ENCODE measurements at regions not wholly inside any gene's neighbourhood (a gene's known extent, or its start where the extent isn't known, plus 50 kb on each side); places are given as distances from the start of the nearest gene placed in this dataset.

- Histone ChIP-seq H3K4me3 (replicated peaks; ENCODE audit: low read depth, low read length) (no peak overlapping the region), H3K36me3 (ENCODE audit: control insufficient read depth, insufficient read depth, low read length) (no peaks in the 10 kb centered on the region), H3K27me3 (replicated peaks; ENCODE audit: control insufficient read depth, insufficient read depth, low read length) (no peaks in the 10 kb centered on the region; the same call in 1 of the 2 replicates)
- no peak for TF ChIP-seq CTCF (IDR thresholded peaks at IDR 0.05; ENCODE audit: insufficient read depth, low read length, poor library complexity, severe bottlenecking)
- DNase-seq (ENCODE audit: extremely low read depth, insufficient read length): no peak
Measured at GRCh38 chr20:6715401-6715941, 52.0 kb upstream of the BMP2 start.

- no peak for DNase-seq (ENCODE audit: extremely low read depth, insufficient read length)
- TF ChIP-seq CTCF (IDR thresholded peaks at IDR 0.05; ENCODE audit: insufficient read depth, low read length, poor library complexity, severe bottlenecking): no peak
- no peak overlapping the region for H3K4me3 ChIP-seq (replicated peaks; ENCODE audit: low read depth, low read length)
- no peaks in the 10 kb centered on the region for H3K36me3 ChIP-seq (ENCODE audit: control insufficient read depth, insufficient read depth, low read length)
- no peaks in the 10 kb centered on the region; the same call in 1 of the 2 replicates for H3K27me3 ChIP-seq (replicated peaks; ENCODE audit: control insufficient read depth, insufficient read depth, low read length)
Measured at GRCh38 chr20:6714279-6714711, 53.2 kb upstream of the BMP2 start.

DNA sequence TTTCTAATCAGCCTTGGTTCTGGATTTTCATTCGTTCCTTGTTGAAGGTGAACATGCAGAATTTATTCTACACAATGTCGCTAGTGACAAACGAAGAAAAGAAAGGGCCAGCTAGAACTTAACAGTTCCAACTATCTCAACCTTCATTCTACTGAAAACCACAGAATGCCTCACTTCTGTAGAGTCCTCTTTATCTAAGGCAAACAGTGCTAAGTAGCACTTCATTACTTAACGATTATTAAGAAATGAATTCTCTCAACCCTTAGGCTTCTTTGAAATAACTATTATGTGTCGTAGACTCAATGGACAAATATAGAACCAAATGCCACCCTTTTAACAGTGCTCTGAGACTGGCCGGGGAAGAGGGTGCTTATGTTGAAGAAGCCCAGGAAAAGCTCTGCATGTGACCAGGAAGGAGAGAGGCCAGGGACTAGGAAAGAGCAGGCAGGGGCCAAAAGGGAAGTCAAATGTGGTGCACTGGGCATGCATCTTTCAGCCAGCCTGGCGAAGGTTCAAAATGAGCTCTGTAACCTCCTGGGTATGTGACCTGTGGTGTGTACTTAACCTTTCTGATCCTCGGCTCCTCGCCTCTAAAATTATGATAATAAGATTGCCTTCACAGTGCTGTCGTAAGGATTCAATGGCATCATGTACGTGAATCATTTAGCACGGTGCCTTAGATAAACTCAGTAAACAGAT is 55.4 kb upstream of the BMP2 start:
- DNase-seq (ENCODE audit: extremely low read depth, insufficient read length): no peak
- Histone ChIP-seq H3K27me3 (replicated peaks; ENCODE audit: control insufficient read depth, insufficient read depth, low read length) (no peaks in the 10 kb centered on the region; the same call in 1 of the 2 replicates), H3K36me3 (ENCODE audit: control insufficient read depth, insufficient read depth, low read length) (no peaks in the 10 kb centered on the region), H3K4me3 (replicated peaks; ENCODE audit: low read depth, low read length) (no peak overlapping the region)
- TF ChIP-seq CTCF (IDR thresholded peaks at IDR 0.05; ENCODE audit: insufficient read depth, low read length, poor library complexity, severe bottlenecking): no peak

DNA sequence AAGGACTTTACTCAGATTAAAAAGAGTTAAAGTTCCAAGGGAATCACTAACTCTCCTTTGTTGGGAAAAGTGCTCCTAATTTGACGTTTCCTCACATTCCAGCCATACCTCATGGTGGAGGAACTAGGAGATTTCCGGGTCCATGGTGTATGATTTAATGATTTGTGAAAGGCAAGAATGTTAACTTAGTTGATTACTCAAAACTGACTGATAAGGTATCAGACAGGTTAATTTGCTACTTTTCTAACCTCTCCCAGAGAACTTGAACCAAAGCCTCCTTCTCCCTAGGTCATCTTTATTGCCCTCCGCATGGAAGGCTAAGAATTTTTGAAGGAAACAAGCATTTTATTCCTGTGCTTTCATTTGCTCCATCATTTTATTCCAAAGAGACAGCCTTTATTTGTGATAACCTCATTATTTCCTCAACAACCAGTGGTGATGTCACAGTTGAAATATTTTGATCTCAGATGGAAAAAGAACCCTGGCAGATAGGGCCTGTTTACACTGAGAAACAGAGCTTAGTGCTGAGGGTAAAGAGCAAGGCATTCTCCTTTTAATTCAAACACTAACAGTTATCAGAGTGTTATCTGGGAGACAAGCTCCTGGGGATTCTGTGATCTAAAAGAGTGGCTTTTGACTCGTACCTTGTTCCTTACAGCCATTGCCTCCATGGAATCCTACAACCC is 57.4 kb upstream of the BMP2 start:
- Histone ChIP-seq H3K27me3 (replicated peaks; ENCODE audit: control insufficient read depth, insufficient read depth, low read length) (no peaks in the 10 kb centered on the region; the same call in 1 of the 2 replicates), H3K36me3 (ENCODE audit: control insufficient read depth, insufficient read depth, low read length) (no peaks in the 10 kb centered on the region), H3K4me3 (replicated peaks; ENCODE audit: low read depth, low read length) (no peak overlapping the region)
- TF ChIP-seq CTCF (IDR thresholded peaks at IDR 0.05; ENCODE audit: insufficient read depth, low read length, poor library complexity, severe bottlenecking): no peak
- no peak for DNase-seq (ENCODE audit: extremely low read depth, insufficient read length)

DNA sequence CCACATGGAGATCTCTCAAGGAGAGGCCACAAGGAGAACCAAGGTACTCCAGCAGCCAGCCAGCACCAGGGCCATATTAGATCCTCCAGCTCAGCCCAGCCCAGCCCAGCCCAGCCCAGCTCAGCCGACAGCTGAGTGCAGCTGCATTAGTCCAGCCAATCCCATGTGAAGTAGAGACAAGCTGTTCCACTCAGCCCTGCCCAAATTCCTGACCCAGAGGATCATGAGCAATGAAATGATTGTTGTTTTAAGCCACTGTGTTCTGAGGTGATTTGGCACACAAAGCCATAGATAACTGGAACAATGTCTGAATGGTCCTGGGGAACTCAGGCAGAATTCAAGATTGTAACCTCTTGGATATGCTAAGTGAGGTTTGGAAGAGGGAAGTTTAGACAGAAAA is 59.5 kb upstream of the BMP2 start:
- Histone ChIP-seq H3K36me3 (ENCODE audit: control insufficient read depth, insufficient read depth, low read length) (no peaks in the 10 kb centered on the region), H3K27me3 (replicated peaks; ENCODE audit: control insufficient read depth, insufficient read depth, low read length) (no peaks in the 10 kb centered on the region), H3K4me3 (replicated peaks; ENCODE audit: low read depth, low read length) (no peak overlapping the region)
- no peak for TF ChIP-seq CTCF (IDR thresholded peaks at IDR 0.05; ENCODE audit: insufficient read depth, low read length, poor library complexity, severe bottlenecking)
- no peak for DNase-seq (ENCODE audit: extremely low read depth, insufficient read length)

All from GM06990 (cell line).